Trophoblast cell (in vitro differentiated cells and primary cell): ENCODE measurements at regions not wholly inside any gene's neighbourhood (a gene's known extent, or its start where the extent isn't known, plus 50 kb on each side); places are given as distances from the start of the nearest gene placed in this dataset.

ENCODE experiments used
- DNase-seq, 2 donors: peaks; one replicate each; pipeline ENCODE4 v3.0.0-alpha.2; 2016
- H2AFZ ChIP-seq: 2 replicates; pipeline ENCODE4 v1.6.1; 2013; ENCODE audit warnings: low read length, moderate library complexity, mild to moderate bottlenecking; ENCODE audit not compliant: insufficient read depth, poor library complexity
- H2AK5ac ChIP-seq: 2 replicates; pipeline ENCODE4 v1.6.1; 2013; ENCODE audit warnings: mild to moderate bottlenecking, low read length
- H2BK120ac ChIP-seq: 2 replicates; pipeline ENCODE4 v1.6.1; 2013; ENCODE audit warnings: low read length, mild to moderate bottlenecking, moderate library complexity; ENCODE audit not compliant: insufficient read depth, poor library complexity
- H2BK12ac ChIP-seq: 2 replicates; pipeline ENCODE4 v1.6.1; 2013; ENCODE audit warnings: mild to moderate bottlenecking, low read length, moderate library complexity
- H2BK5ac ChIP-seq: 2 replicates; pipeline ENCODE4 v1.6.1; 2013; ENCODE audit warnings: low read length, low read depth, moderate library complexity, mild to moderate bottlenecking; ENCODE audit not compliant: poor library complexity
- H3K14ac ChIP-seq: 2 replicates; pipeline ENCODE4 v1.6.1; 2013; ENCODE audit warnings: mild to moderate bottlenecking, low read length
- H3K18ac ChIP-seq: 2 replicates; pipeline ENCODE4 v1.6.1; 2013; ENCODE audit warnings: mild to moderate bottlenecking, low read length
- H3K23ac ChIP-seq: 2 replicates; pipeline ENCODE4 v1.6.1; 2013; ENCODE audit warnings: low read length
- H3K27ac ChIP-seq: 2 replicates; pipeline ENCODE4 v1.5.1; 2013; ENCODE audit warnings: low read depth, mild to moderate bottlenecking, inconsistent platforms, low read length, moderate library complexity
- H3K27me3 ChIP-seq: 2 replicates; pipeline ENCODE4 v1.6.1; 2013; ENCODE audit warnings: inconsistent platforms, mild to moderate bottlenecking, low read length, moderate library complexity; ENCODE audit not compliant: insufficient read depth
- H3K36me3 ChIP-seq, 2 experiments: 1 replicate in 1 of 2; 2 replicates in 1 of 2; pipeline ENCODE4 v1.6.1; 2013; ENCODE audit warnings: low read length in 2 of 2, mild to moderate bottlenecking in 2 of 2, moderate library complexity in 1 of 2; ENCODE audit not compliant: insufficient read depth in 2 of 2, control insufficient read depth in 1 of 2
- H3K4ac ChIP-seq: 2 replicates; pipeline ENCODE4 v1.6.1; 2013; ENCODE audit warnings: low read depth, mild to moderate bottlenecking, low read length, moderate library complexity
- H3K4me1 ChIP-seq, 2 experiments: 1 replicate in 1 of 2; 2 replicates in 1 of 2; pipeline ENCODE4 v1.6.1; 2013; ENCODE audit warnings: low read length in 2 of 2, mild to moderate bottlenecking in 2 of 2, moderate library complexity in 1 of 2; ENCODE audit not compliant: insufficient read depth in 2 of 2, control insufficient read depth in 1 of 2
- H3K4me2 ChIP-seq: 2 replicates; pipeline ENCODE4 v1.6.1; 2013; ENCODE audit warnings: inconsistent platforms, mild to moderate bottlenecking, low read length, moderate library complexity
- H3K4me3 ChIP-seq: 2 replicates; pipeline ENCODE4 v1.5.1; 2013; ENCODE audit warnings: mild to moderate bottlenecking, low read depth, low read length, inconsistent platforms
- H3K79me1 ChIP-seq: one replicate; pipeline ENCODE4 v1.6.1; 2013; ENCODE audit warnings: low read length
- H3K79me2 ChIP-seq: 2 replicates; pipeline ENCODE4 v1.6.1; 2013; ENCODE audit warnings: low read length, mild to moderate bottlenecking; ENCODE audit not compliant: control insufficient read depth, insufficient read depth, poor library complexity
- H3K9ac ChIP-seq: 2 replicates; pipeline ENCODE4 v1.6.1; 2013; ENCODE audit warnings: mild to moderate bottlenecking, low read length
- H3K9me3 ChIP-seq: 2 replicates; pipeline ENCODE4 v1.6.1; 2013; ENCODE audit warnings: low read depth, mild to moderate bottlenecking, control low read depth, inconsistent platforms, low read length; ENCODE audit not compliant: insufficient read depth
- H4K12ac ChIP-seq: 2 replicates; pipeline ENCODE4 v1.6.1; 2013; ENCODE audit warnings: low read depth, mild to moderate bottlenecking, low read length, moderate library complexity
- H4K8ac ChIP-seq: 2 replicates; pipeline ENCODE4 v1.6.1; 2013; ENCODE audit warnings: low read depth, mild to moderate bottlenecking, low read length, moderate library complexity
- H4K91ac ChIP-seq: one replicate; pipeline ENCODE4 v1.6.1; 2013; ENCODE audit warnings: low read depth, mild to moderate bottlenecking, low read length, moderate library complexity
- WGBS: extraction: QIAGEN DNeasy Blood & Tissue Kit; methylation state at CpG from one replicate; pipeline ENCODE4 v1.1.7; 2013; ENCODE audit warnings: missing lambda C conversion rate; ENCODE audit not compliant: insufficient read length, insufficient coverage; ENCODE audit errors: extremely low coverage; 5-methylcytosine and 5-hydroxymethylcytosine counted together

DNA sequence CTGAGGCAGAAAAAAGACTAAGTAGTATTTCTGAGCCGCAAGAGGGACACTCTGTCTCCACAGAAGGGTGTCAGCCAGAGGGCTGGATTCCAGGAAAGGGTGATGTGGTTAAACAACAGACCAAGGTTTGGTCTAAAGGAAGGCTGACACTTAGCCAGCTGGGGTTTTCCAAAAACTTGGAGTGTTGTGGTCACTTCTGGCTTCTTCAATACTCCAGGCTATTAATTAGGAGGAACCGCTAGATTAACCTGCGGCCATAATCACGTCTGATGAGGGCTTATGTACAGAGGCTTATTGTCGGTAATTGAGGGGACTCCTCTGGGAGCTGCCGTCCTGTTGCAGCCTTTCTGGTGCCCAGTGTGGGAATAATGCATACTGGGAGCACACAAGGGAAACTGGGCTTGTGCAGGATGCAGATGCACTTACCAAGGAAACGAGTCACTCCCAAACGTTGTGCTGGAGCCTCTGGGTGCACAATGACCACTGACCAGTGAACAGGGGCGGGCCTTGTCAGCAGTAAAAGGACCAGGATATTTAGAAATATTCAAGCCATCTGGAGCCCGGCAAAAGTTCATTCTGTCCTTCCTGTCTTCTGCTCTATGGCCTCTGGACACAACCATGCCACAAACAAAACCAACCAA, 70.2 kb upstream of the TUT7 start:
- Histone ChIP-seq H3K23ac (no peak overlapping the region), H3K9ac (no peak overlapping the region), H2BK12ac (no peak overlapping the region), H3K79me2 (no peaks in the 10 kb centered on the region), H3K14ac (no peak overlapping the region), H3K27me3 (no peaks in the 10 kb centered on the region), H3K27ac (no peak overlapping the region), H3K4me2 (no peak overlapping the region), H2AK5ac (no peak overlapping the region), H2BK120ac (no peak overlapping the region), H3K36me3 (no peaks in the 10 kb centered on the region), H4K8ac (no peak overlapping the region), H3K4ac (no peak overlapping the region), H2AFZ (no peak overlapping the region), H3K4me1 (no peaks in the 10 kb centered on the region), H3K4me3 (no peak overlapping the region), H3K79me1 (no peaks in the 10 kb centered on the region), H3K9me3 (no peaks in the 10 kb centered on the region), H4K12ac (no peak overlapping the region), H2BK5ac (no peak overlapping the region), H4K91ac (no peak overlapping the region), H3K18ac (no peak overlapping the region)
- no peak for DNase-seq
- no CpG with 5 or more reads among the region's 10 CpGs for WGBS

DNA sequence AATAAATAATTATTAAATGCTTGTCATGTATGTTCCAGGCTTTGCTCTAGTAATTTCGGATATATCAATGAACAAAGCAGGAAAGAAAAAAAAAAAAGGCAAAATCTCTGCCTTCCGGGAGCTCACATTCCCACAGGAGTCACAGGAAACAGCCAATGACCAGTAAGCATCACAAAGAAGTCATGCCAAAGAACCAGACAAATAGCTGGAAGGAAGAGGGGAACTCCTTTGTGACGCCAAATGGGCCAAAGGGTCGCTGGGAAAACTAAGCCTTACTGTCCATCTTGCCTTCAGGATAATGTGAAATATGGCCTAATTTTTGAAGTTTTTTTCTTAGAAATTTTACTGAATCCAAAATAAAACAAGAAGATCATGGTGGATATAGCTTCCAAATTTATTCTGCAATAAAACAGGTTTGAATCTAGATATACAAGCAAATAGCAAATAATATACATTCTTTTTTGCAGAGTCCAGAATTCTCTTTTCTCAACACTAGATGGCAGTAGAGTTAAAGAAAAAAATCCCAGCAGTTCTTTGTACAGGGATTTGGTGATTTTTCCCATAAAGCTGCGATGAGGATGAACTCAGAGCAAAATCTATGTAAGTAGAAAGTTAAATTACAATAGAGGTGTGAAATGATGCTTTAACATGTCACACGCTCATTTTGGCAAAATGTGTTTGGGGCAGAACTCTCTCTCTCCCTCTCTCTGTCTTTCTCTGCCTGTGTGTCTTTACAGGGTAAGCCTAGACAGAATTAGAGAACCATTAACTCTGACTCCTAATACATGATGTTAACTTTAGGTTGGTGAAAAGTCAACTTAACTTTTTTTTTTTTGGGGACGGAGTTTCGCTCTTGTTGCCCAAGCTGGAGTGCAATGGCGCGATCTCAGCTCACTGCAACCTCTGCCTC, 60.0 kb upstream of the TUT7 start:
- no peak overlapping the region for H3K4me3 ChIP-seq
- no peak overlapping the region for H3K23ac ChIP-seq

DNA sequence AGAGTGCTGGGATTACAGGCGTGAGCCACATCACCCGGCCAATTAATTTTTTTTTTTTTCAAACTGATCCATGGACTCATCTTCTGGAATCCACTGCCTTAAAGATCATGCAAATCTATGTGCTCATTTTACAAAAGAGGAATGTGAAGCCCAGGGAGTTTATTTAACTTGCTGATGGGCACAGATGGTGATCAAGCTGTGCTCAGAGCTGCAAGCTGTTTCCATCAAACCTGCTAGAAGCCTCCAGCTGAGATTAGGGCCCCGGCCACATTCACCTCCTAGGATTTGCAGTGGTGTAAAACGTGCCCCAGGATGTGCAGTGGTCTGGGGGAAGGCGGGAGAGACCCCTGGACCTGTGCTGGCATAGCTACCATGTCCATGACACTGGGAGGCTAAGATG, 56.1 kb upstream of the TUT7 start:
- DNase-seq, result no peak
- H3K9me3 ChIP-seq, result no peaks in the 10 kb centered on the region
- no peak overlapping the region for H3K18ac ChIP-seq
- no peaks in the 10 kb centered on the region for H3K79me2 ChIP-seq
- H2AFZ ChIP-seq, result no peak overlapping the region
- H3K27ac ChIP-seq, result no peak overlapping the region
- H4K91ac ChIP-seq, result no peak overlapping the region
- no peak overlapping the region for H2BK120ac ChIP-seq
- no peak overlapping the region for H4K8ac ChIP-seq
- H2BK5ac ChIP-seq, result no peak overlapping the region
- no peak overlapping the region for H2AK5ac ChIP-seq
- no peak overlapping the region for H4K12ac ChIP-seq
- H3K23ac ChIP-seq, result no peak overlapping the region
- H3K36me3 ChIP-seq, result no peaks in the 10 kb centered on the region
- no peak overlapping the region for H3K9ac ChIP-seq
- H3K4ac ChIP-seq, result no peak overlapping the region
- no peak overlapping the region for H3K14ac ChIP-seq
- WGBS, result no CpG with 5 or more reads among the region's 5 CpGs
- no peak overlapping the region for H2BK12ac ChIP-seq
- H3K4me1 ChIP-seq, result peaks cover 6 to 13% of the 10 kb centered on the region in 2 experiments
- no peaks in the 10 kb centered on the region for H3K27me3 ChIP-seq
- H3K4me2 ChIP-seq, result no peak overlapping the region
- H3K79me1 ChIP-seq, result peaks cover 3% of the 10 kb centered on the region
- no peak overlapping the region for H3K4me3 ChIP-seq

More for the DNA sequence above, 60.0 kb upstream of the TUT7 start:
- H2AK5ac ChIP-seq, result no peak overlapping the region
- H3K4ac ChIP-seq, result no peak overlapping the region
- H4K91ac ChIP-seq, result no peak overlapping the region
- no peak overlapping the region for H3K4me2 ChIP-seq
- no peak overlapping the region for H2AFZ ChIP-seq
- H2BK5ac ChIP-seq, result no peak overlapping the region
- H3K9me3 ChIP-seq, result no peaks in the 10 kb centered on the region
- no peak overlapping the region for H2BK120ac ChIP-seq
- no peak overlapping the region for H3K9ac ChIP-seq
- no peak overlapping the region for H3K27ac ChIP-seq
- no peak overlapping the region for H3K18ac ChIP-seq
- no peak overlapping the region for H4K12ac ChIP-seq
- no peaks in the 10 kb centered on the region for H3K27me3 ChIP-seq
- no peaks in the 10 kb centered on the region for H3K79me1 ChIP-seq
- no peak overlapping the region for H3K14ac ChIP-seq
- no peaks in the 10 kb centered on the region for H3K79me2 ChIP-seq
- WGBS, result no CpG with 5 or more reads among the region's 10 CpGs
- H4K8ac ChIP-seq, result no peak overlapping the region
- DNase-seq, result peak in 1 of 2 donors; percentile 70
- H2BK12ac ChIP-seq, result no peak overlapping the region
- H3K4me1 ChIP-seq, result no peaks in the 10 kb centered on the region
- no peaks in the 10 kb centered on the region for H3K36me3 ChIP-seq

DNA sequence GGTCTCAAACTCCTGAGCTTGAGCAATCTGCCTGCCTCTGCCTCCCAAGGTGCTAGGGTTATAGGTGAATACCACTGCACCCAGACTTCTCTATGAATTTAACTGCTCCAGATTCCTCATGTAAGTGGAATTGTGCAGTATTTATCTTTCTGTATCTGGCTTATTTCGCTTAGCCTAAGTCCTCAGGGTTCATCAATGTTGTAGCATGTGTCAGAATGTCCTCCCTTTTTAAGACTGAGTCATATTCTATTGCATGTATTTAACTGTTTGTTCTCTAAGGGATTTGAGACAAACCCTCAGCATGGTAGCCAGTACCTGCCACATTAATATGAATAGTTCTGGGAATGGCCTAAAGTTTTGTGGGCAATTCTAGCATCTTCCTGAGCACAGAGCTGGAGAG, 53.9 kb upstream of the TUT7 start:
- no CpG with 5 or more reads among the region's 1 CpG for WGBS

More for the DNA sequence above, 53.9 kb upstream of the TUT7 start:
- Histone ChIP-seq H3K79me1 (peaks cover 3% of the 10 kb centered on the region), H4K91ac (no peak overlapping the region), H2BK5ac (no peak overlapping the region), H4K8ac (no peak overlapping the region), H3K79me2 (no peaks in the 10 kb centered on the region), H3K4ac (no peak overlapping the region), H2AFZ (no peak overlapping the region), H3K36me3 (no peaks in the 10 kb centered on the region), H3K23ac (no peak overlapping the region), H3K9me3 (no peaks in the 10 kb centered on the region), H2AK5ac (no peak overlapping the region), H3K4me3 (no peak overlapping the region), H3K9ac (no peak overlapping the region), H2BK120ac (no peak overlapping the region), H3K27ac (no peak overlapping the region), H3K18ac (no peak overlapping the region), H3K14ac (no peak overlapping the region), H4K12ac (no peak overlapping the region), H2BK12ac (no peak overlapping the region), H3K27me3 (no peaks in the 10 kb centered on the region), H3K4me2 (no peak overlapping the region), H3K4me1 (peaks cover 6 to 13% of the 10 kb centered on the region in 2 experiments)
- DNase-seq, result peak; percentile 3 to 53
